GM21723 (cell line): ENCODE measurements at regions not wholly inside any gene's neighbourhood (a gene's known extent, or its start where the extent isn't known, plus 50 kb on each side); places are given as distances from the start of the nearest gene placed in this dataset.
"Not testable (repeated sequence)": the region's sequence is repeated elsewhere in the genome, so short reads cannot be mapped to it uniquely, and the experiment has no call there.

Experiments used
- ATAC-seq: cut with Tn5 transposase; IDR thresholded peaks from one replicate; pipeline ENCODE4 v1.9.1; 2021; ENCODE audit warnings: mild to moderate bottlenecking, moderate library complexity; ENCODE audit not compliant: unreplicated experiment

GRCh38 chr21:6428498-6429092 is 4092.8 kb upstream of the TPTE start:
- ATAC-seq = not testable (repeated sequence)

- not testable (repeated sequence) for ATAC-seq
Measured at GRCh38 chr21:6429924-6430323, 4091.5 kb upstream of the TPTE start.

GRCh38 chr21:6433149-6433548 is 4088.2 kb upstream of the TPTE start:
- ATAC-seq = not testable (repeated sequence)

GRCh38 chr21:6436205-6436604 is 4085.2 kb upstream of the TPTE start:
- not testable (repeated sequence) for ATAC-seq

- not testable (repeated sequence) for ATAC-seq
Measured at GRCh38 chr21:6436971-6437833, 4084.2 kb upstream of the TPTE start.

GRCh38 chr21:6437834-6438187 is 4083.6 kb upstream of the TPTE start:
- ATAC-seq = not testable (repeated sequence)

GRCh38 chr21:6439058-6439457 is 4082.3 kb upstream of the TPTE start:
- ATAC-seq = not testable (repeated sequence)

GRCh38 chr21:6454648-6455340 is 4066.6 kb upstream of the TPTE start:
- not testable (repeated sequence) for ATAC-seq

GRCh38 chr21:6456011-6456661 is 4065.2 kb upstream of the TPTE start:
- not testable (repeated sequence) for ATAC-seq

GRCh38 chr21:6459761-6460160 is 4061.6 kb upstream of the TPTE start:
- not testable (repeated sequence) for ATAC-seq

GRCh38 chr21:6461358-6461757 is 4060.0 kb upstream of the TPTE start:
- not testable (repeated sequence) for ATAC-seq

- not testable (repeated sequence) for ATAC-seq
Measured at GRCh38 chr21:6464419-6464818, 4057.0 kb upstream of the TPTE start.

- not testable (repeated sequence) for ATAC-seq
Measured at GRCh38 chr21:6466081-6466698, 4055.2 kb upstream of the TPTE start.

- ATAC-seq = not testable (repeated sequence)
Measured at GRCh38 chr21:6466707-6467106, 4054.7 kb upstream of the TPTE start.

- not testable (repeated sequence) for ATAC-seq
Measured at GRCh38 chr21:6467189-6467774, 4054.1 kb upstream of the TPTE start.

- ATAC-seq = not testable (repeated sequence)
Measured at GRCh38 chr21:6467907-6468306, 4053.5 kb upstream of the TPTE start.

- not testable (repeated sequence) for ATAC-seq
Measured at GRCh38 chr21:6468331-6468860, 4053.0 kb upstream of the TPTE start.

GRCh38 chr21:6474250-6474968 is 4047.0 kb upstream of the TPTE start:
- ATAC-seq = not testable (repeated sequence)

- ATAC-seq = not testable (repeated sequence)
Measured at GRCh38 chr21:6481116-6481515, 4040.3 kb upstream of the TPTE start.
